GM21619 (cell line): ENCODE measurements at regions not wholly inside any gene's neighbourhood (a gene's known extent, or its start where the extent isn't known, plus 50 kb on each side); places are given as distances from the start of the nearest gene placed in this dataset.
"Not testable (repeated sequence)": the region's sequence is repeated elsewhere in the genome, so short reads cannot be mapped to it uniquely, and the experiment has no call there.

Source experiments
- ATAC-seq: cut with Tn5 transposase; IDR thresholded peaks from one replicate; pipeline ENCODE4 v1.9.1; 2021; ENCODE audit not compliant: unreplicated experiment

GRCh38 chr5:120083851-120084542 is 380.1 kb upstream of the PRR16 start:
- ATAC-seq: no peak

DNA sequence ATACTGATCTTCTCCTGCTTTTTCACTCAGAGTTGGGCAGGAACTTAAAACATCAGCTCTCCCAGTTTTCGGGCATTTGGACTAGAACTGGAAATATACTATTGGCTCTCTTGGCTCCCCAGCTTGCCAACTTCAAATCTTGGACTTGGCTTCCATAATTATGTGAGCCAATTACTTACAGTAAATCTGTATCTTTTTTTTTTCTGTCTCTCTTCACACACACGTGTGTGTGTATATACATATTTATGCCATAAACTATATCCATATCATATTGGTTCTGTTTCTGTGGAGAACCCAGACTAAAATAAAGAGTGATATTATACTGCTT is 379.6 kb upstream of the PRR16 start:
- no peak for ATAC-seq

GRCh38 chr5:120086081-120086480 is 378.0 kb upstream of the PRR16 start:
- ATAC-seq: no peak

GRCh38 chr5:120088412-120088811 is 375.7 kb upstream of the PRR16 start:
- ATAC-seq: no peak

GRCh38 chr5:120088836-120089235 is 375.3 kb upstream of the PRR16 start:
- ATAC-seq: no peak

DNA sequence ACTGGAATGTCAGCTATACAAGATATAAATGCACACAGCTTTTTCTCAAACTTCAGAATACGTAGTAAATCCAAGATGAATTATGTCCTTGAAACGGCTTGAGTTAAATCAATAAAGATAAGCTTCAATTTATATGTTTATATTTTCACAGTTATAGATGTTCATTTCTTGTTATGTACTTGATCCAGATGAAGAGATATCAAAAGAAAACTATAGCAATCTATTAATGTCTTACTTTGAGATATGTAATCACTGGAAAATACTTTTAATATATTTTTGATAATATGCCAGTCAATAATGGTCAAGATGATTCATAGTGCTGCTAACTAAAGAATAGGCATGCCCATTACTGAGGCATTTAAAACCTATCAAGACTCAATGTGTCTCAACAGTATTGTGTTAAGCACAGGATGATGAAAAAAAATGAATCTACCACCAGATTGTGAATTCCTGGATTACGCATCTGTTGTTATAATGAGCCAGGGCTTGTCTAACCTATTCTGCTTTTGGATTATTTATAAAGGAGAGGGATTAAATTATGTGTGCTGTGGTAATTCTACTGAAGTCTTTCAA is 372.6 kb upstream of the PRR16 start:
- ATAC-seq: no peak

GRCh38 chr5:120092649-120093048 is 371.5 kb upstream of the PRR16 start:
- no peak for ATAC-seq

DNA sequence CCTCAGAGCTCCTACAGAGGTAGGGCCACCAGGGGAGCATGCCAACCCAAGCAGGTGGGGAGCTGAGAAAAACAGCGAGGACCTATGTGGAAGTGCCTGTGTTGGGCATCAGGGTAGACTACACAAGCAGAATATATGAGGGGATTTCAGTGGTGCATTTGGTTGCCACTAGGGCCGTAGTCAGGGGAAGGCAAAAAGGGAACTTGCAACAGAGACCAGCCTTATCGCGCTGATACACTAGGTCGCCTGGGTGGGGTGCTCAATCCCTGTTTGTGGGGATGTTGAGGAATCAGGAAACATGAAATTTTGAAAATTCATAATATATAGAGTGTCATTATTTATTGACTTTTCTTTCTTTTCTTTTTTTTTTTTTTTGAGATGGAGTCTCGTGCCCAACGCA is 370.9 kb upstream of the PRR16 start:
- ATAC-seq: no peak

GRCh38 chr5:120096413-120096812 is 367.7 kb upstream of the PRR16 start:
- no peak for ATAC-seq

DNA sequence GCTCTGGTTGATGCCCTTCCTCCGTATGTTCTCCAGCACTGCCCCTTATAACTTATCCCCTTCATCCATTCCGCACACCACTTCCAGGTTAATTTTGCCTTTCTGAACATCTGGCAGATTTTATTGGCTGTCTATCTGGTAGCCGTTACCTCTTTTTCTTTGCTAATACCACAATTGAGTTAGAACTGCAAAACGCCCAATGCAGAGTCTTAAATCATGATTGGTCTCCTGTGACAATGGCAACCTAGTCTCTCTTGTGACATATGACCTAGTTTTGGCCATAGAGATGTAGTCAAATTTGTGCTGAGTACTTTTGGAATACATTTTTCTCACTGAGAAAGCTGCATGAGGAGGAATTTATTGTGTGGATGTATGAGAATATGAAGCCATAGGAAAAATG is 365.7 kb upstream of the PRR16 start:
- ATAC-seq: no peak

- no peak for ATAC-seq
Observed at GRCh38 chr5:120098902-120099535, 365.1 kb upstream of the PRR16 start.

DNA sequence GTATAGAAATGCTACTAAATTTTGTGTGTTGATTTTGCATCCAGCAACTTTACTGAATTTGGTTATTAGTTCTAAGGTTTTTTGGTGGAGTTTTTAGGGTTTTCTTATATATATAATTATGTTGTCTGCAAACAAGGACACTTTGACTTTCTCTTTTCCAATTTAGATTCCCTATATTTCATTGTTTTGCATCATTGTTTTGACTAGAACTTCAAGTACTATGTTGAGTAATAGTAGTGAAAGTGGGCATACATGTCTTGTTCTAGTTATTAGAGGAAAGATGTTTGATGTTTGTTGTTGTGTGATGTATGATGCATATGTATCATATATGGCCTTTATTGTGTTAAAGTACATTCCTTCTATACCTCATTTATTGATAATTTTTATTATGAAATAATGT is 362.3 kb upstream of the PRR16 start:
- ATAC-seq: no peak

DNA sequence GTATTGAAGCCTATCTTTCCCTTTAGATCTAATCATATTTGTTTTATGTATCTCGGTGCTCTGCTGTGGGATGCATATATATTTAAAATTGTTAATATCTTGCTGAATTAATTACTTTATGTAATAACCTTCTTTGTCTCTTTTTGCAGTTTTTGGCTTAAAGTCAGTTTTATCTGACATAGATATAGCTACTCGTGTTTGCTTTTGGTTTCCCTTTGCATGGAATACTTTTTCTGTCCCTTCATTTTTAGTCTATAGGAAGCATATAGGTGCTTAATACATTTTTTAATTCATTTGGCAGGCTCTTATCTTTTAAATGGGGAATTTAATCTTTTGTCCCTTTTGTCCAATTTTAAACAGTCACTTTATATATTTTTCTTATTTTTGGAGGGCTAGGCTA is 360.6 kb upstream of the PRR16 start:
- ATAC-seq: no peak

- ATAC-seq: no peak
Observed at GRCh38 chr5:120106912-120107525, 357.1 kb upstream of the PRR16 start.

- no peak for ATAC-seq
Observed at GRCh38 chr5:120108586-120109248, 355.4 kb upstream of the PRR16 start.

GRCh38 chr5:120122703-120123102 is 341.4 kb upstream of the PRR16 start:
- ATAC-seq: no peak

GRCh38 chr5:120124031-120124430 is 340.1 kb upstream of the PRR16 start:
- ATAC-seq: no peak

DNA sequence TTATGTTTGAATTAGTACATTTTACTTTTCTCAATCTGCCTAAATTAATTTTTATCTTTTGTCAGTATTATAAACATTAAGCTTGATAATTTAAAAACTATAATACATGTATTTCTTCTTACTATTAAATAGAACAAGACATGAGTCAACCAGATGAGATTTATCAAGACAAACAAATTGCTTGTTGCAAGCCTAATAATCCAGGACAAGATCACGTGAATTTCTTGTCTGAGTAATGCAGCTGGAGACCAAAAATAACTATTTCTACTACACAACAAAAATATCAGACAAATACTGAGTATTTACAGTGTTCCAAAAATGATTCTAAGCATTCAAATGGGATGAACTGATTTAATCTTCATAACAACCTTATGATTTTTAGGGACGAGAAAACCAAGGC is 339.1 kb upstream of the PRR16 start:
- no peak for ATAC-seq

GRCh38 chr5:120132347-120132746 is 331.8 kb upstream of the PRR16 start:
- not testable (repeated sequence) for ATAC-seq

- no peak for ATAC-seq
Observed at GRCh38 chr5:120134944-120135343, 329.2 kb upstream of the PRR16 start.

- ATAC-seq: no peak
Observed at GRCh38 chr5:120137582-120137981, 326.5 kb upstream of the PRR16 start.

GRCh38 chr5:120139039-120139438 is 325.1 kb upstream of the PRR16 start:
- no peak for ATAC-seq
